ENCODE measurements at regions not wholly inside any gene's neighbourhood (a gene's known extent, or its start where the extent isn't known, plus 50 kb on each side); places are given as distances from the start of the nearest gene placed in this dataset.

- no peak for DNase-seq
- Histone ChIP-seq H3K27ac (no peak overlapping the region), H3K27me3 (replicated peaks in 1 of 7) (peaks cover 0 to 6% (median 0%) of the 10 kb centered on the region in 7 donors), H3K4me1 (no peaks in the 10 kb centered on the region), H3K4me3 (no peak overlapping the region), H3K36me3 (no peaks in the 10 kb centered on the region), H3K9me3 (no peaks in the 10 kb centered on the region)
- WGBS, 5 donors = 62 to 68% (median 65%) methylated on average over 2 of the region's 2 CpGs
- intact Hi-C loops (cut with DNase I; ENCODE audit: low total_unique reads) = no loop called here
- TF ChIP-seq POLR2AphosphoS5 (IDR thresholded peaks at IDR 0.05) = no peak
- no peak for TF ChIP-seq CTCF (IDR thresholded peaks at IDR 0.05 in 8 of 11, conservative IDR thresholded peaks at IDR 0.05 in 3 of 11)
- no peak for TF ChIP-seq POLR2A (IDR thresholded peaks at IDR 0.05)
Measured at GRCh38 chr3:55272031-55272645, 215.0 kb downstream of the WNT5A start.

GRCh38 chr3:55271549-55271948 lies 215.6 kb downstream of the WNT5A start:
- no peak for DNase-seq
- WGBS, 5 donors = 32 to 49% (median 39%) methylated on average over 4 of the region's 4 CpGs
- intact Hi-C loops (cut with DNase I; ENCODE audit: low total_unique reads) = no loop called here
- H3K4me1 ChIP-seq = no peaks in the 10 kb centered on the region
- H3K9me3 ChIP-seq = no peaks in the 10 kb centered on the region
- no peaks in the 10 kb centered on the region for H3K36me3 ChIP-seq
- TF ChIP-seq POLR2AphosphoS5 (IDR thresholded peaks at IDR 0.05) (no peak), CTCF (IDR thresholded peaks at IDR 0.05 in 8 of 11, conservative IDR thresholded peaks at IDR 0.05 in 3 of 11) (no peak), POLR2A (IDR thresholded peaks at IDR 0.05) (no peak)
- peaks cover 0 to 6% (median 0%) of the 10 kb centered on the region in 7 donors for H3K27me3 ChIP-seq (replicated peaks in 1 of 7)
- no peak overlapping the region for H3K4me3 ChIP-seq
- H3K27ac ChIP-seq = no peak overlapping the region

- Histone ChIP-seq H3K9me3 (no peaks in the 10 kb centered on the region), H3K4me1 (no peaks in the 10 kb centered on the region), H3K36me3 (no peaks in the 10 kb centered on the region), H3K4me3 (no peak overlapping the region), H3K27ac (no peak overlapping the region), H3K27me3 (replicated peaks in 1 of 7) (peaks cover 0 to 6% (median 0%) of the 10 kb centered on the region in 7 donors)
- intact Hi-C loops (cut with DNase I; ENCODE audit: low total_unique reads) = no loop called here
- WGBS, 5 donors = 37 to 49% (median 45%) methylated on average over 3 of the region's 3 CpGs
- DNase-seq = no peak
- TF ChIP-seq CTCF (IDR thresholded peaks at IDR 0.05 in 8 of 11, conservative IDR thresholded peaks at IDR 0.05 in 3 of 11) (no peak), POLR2AphosphoS5 (IDR thresholded peaks at IDR 0.05) (no peak), POLR2A (IDR thresholded peaks at IDR 0.05) (no peak)
Measured at GRCh38 chr3:55270976-55271375, 216.1 kb downstream of the WNT5A start.

GRCh38 chr3:55269636-55270035 lies 217.5 kb downstream of the WNT5A start:
- WGBS, 5 donors = 75 to 90% (median 84%) methylated on average over 4 of the region's 4 CpGs
- intact Hi-C loops (cut with DNase I; ENCODE audit: low total_unique reads) = no loop called here

More at GRCh38 chr3:55269636-55270035, 217.5 kb downstream of the WNT5A start:
- H3K4me3 ChIP-seq = no peak overlapping the region
- no peak for DNase-seq
- peaks cover 0 to 6% (median 0%) of the 10 kb centered on the region in 7 donors for H3K27me3 ChIP-seq (replicated peaks in 1 of 7)
- H3K36me3 ChIP-seq = no peaks in the 10 kb centered on the region
- H3K9me3 ChIP-seq = no peaks in the 10 kb centered on the region
- H3K27ac ChIP-seq = no peak overlapping the region
- no peak for TF ChIP-seq POLR2A (IDR thresholded peaks at IDR 0.05)
- H3K4me1 ChIP-seq = no peaks in the 10 kb centered on the region

Data from spleen (tissue), 11 donors.